MM.1S (cell line): ENCODE measurements at regions not wholly inside any gene's neighbourhood (a gene's known extent, or its start where the extent isn't known, plus 50 kb on each side); places are given as distances from the start of the nearest gene placed in this dataset.

ENCODE experiments used
- DNase-seq: peaks from one replicate; pipeline ENCODE4 v3.0.0-alpha.2; 2015
- H2AFZ ChIP-seq: fragments of 300-600 bp; sonication (generic); 2 replicates; pipeline ENCODE4 v1.6.0; 2016; ENCODE audit warnings: antibody characterized with exemption, low read length
- H3F3A ChIP-seq: fragments of 300-600 bp; sonication (generic); 2 replicates; pipeline ENCODE4 v1.6.1; 2016; ENCODE audit warnings: mild to moderate bottlenecking, antibody characterized with exemption, low read length, moderate library complexity, mixed read lengths; ENCODE audit not compliant: insufficient read depth
- H3K27ac ChIP-seq: fragments of 300-600 bp; sonication (generic); 2 replicates; pipeline ENCODE4 v1.5.1; 2016; ENCODE audit warnings: mild to moderate bottlenecking, low read length
- H3K27me3 ChIP-seq: fragments of 300-600 bp; sonication (generic); replicated peaks from 2 replicates; pipeline ENCODE4 v1.6.0; 2016; ENCODE audit warnings: low read length; ENCODE audit not compliant: insufficient read depth
- H3K36me3 ChIP-seq: fragments of 300-600 bp; sonication (generic); replicated peaks from 2 replicates; pipeline ENCODE4 v1.6.1; 2016; ENCODE audit warnings: mild to moderate bottlenecking, low read length, mixed read lengths; ENCODE audit not compliant: insufficient read depth
- H3K4me1 ChIP-seq: fragments of 300-600 bp; sonication (generic); 2 replicates; pipeline ENCODE4 v1.6.1; 2016; ENCODE audit warnings: low read length, mixed read lengths
- H3K4me2 ChIP-seq: fragments of 300-600 bp; sonication (generic); 2 replicates; pipeline ENCODE4 v1.6.0; 2016; ENCODE audit warnings: low read depth, low read length
- H3K4me3 ChIP-seq: fragments of 300-600 bp; sonication (generic); 2 replicates; pipeline ENCODE4 v1.5.1; 2016; ENCODE audit warnings: low read length, mixed read lengths
- H3K79me2 ChIP-seq: fragments of 300-600 bp; sonication (generic); 2 replicates; pipeline ENCODE4 v1.6.1; 2016; ENCODE audit warnings: mixed run types, low read length, mixed read lengths
- H3K9ac ChIP-seq: fragments of 300-600 bp; sonication (generic); 2 replicates; pipeline ENCODE4 v1.6.1; 2016; ENCODE audit warnings: low read length, mixed read lengths
- H3K9me2 ChIP-seq: fragments of 300-600 bp; sonication (generic); replicated peaks from 2 replicates; pipeline ENCODE4 v1.6.1; 2016; ENCODE audit warnings: mild to moderate bottlenecking, low read length, mixed read lengths; ENCODE audit not compliant: insufficient read depth
- H3K9me3 ChIP-seq: fragments of 300-600 bp; sonication (generic); replicated peaks from 2 replicates; pipeline ENCODE4 v1.6.1; 2016; ENCODE audit warnings: mild to moderate bottlenecking, low read length, mixed read lengths; ENCODE audit not compliant: insufficient read depth
- H4K20me1 ChIP-seq: fragments of 300-600 bp; sonication (generic); 2 replicates; pipeline ENCODE4 v1.6.1; 2016; ENCODE audit warnings: mild to moderate bottlenecking, low read length, moderate library complexity, mixed read lengths; ENCODE audit not compliant: insufficient read depth
- CTCF ChIP-seq: fragments of 300-600 bp; sonication (generic); IDR thresholded peaks from 2 replicates; pipeline ENCODE4 v1.5.1; 2016; ENCODE audit warnings: antibody characterized with exemption, low read length, mixed read lengths
- EZH2 ChIP-seq: fragments of 300-600 bp; sonication (generic); optimal IDR thresholded peaks from 2 replicates; pipeline ENCODE3; 2017; ENCODE audit warnings: low read depth, mild to moderate bottlenecking, antibody characterized with exemption, low read length, mixed read lengths
- EZH2phosphoT487 ChIP-seq: fragments of 300-600 bp; sonication (generic); IDR thresholded peaks from 2 replicates; pipeline ENCODE4 v1.6.1; 2018; ENCODE audit warnings: antibody characterized with exemption, low read length

GRCh38 chr16:77093999-77094398 lies 97.0 kb upstream of the MON1B start:
- Histone ChIP-seq H3K27ac (no peak overlapping the region), H3K79me2 (no peaks in the 10 kb centered on the region), H2AFZ (no peak overlapping the region), H3K36me3 (no peaks in the 10 kb centered on the region), H3F3A (no peaks in the 10 kb centered on the region), H3K27me3 (no peaks in the 10 kb centered on the region), H3K9ac (no peak overlapping the region), H3K4me3 (no peak overlapping the region), H4K20me1 (no peaks in the 10 kb centered on the region), H3K4me2 (no peak overlapping the region), H3K9me2 (no peaks in the 10 kb centered on the region), H3K9me3 (no peaks in the 10 kb centered on the region), H3K4me1 (no peaks in the 10 kb centered on the region)
- no peak for TF ChIP-seq CTCF
- TF ChIP-seq EZH2phosphoT487, result no peak
- TF ChIP-seq EZH2, result no peak
- no peak for DNase-seq

GRCh38 chr16:77111056-77111565 lies 79.9 kb upstream of the MON1B start:
- Histone ChIP-seq H3K27me3 (no peaks in the 10 kb centered on the region), H3K4me1 (no peaks in the 10 kb centered on the region), H3K79me2 (no peaks in the 10 kb centered on the region), H3K36me3 (no peaks in the 10 kb centered on the region), H4K20me1 (no peaks in the 10 kb centered on the region), H3K4me3 (no peak overlapping the region), H3K9me2 (no peaks in the 10 kb centered on the region), H3K9me3 (no peaks in the 10 kb centered on the region), H3K4me2 (no peak overlapping the region), H3F3A (no peaks in the 10 kb centered on the region), H2AFZ (no peak overlapping the region), H3K9ac (no peak overlapping the region), H3K27ac (no peak overlapping the region)
- TF ChIP-seq EZH2phosphoT487, result no peak
- no peak for TF ChIP-seq CTCF
- TF ChIP-seq EZH2, result no peak
- DNase-seq, result no peak

- no peak overlapping the region for H3K4me2 ChIP-seq
- H4K20me1 ChIP-seq, result no peaks in the 10 kb centered on the region
- no peak for TF ChIP-seq EZH2
- no peak for TF ChIP-seq EZH2phosphoT487
- no peak for TF ChIP-seq CTCF
- H3F3A ChIP-seq, result no peaks in the 10 kb centered on the region
- no peaks in the 10 kb centered on the region for H3K79me2 ChIP-seq
- H3K27ac ChIP-seq, result no peak overlapping the region
- no peak overlapping the region for H3K4me3 ChIP-seq
- no peaks in the 10 kb centered on the region for H3K9me3 ChIP-seq
- H3K9me2 ChIP-seq, result no peaks in the 10 kb centered on the region
- H3K9ac ChIP-seq, result no peak overlapping the region
- no peak for DNase-seq
- H3K27me3 ChIP-seq, result no peaks in the 10 kb centered on the region
- no peaks in the 10 kb centered on the region for H3K36me3 ChIP-seq
- no peak overlapping the region for H2AFZ ChIP-seq
- no peaks in the 10 kb centered on the region for H3K4me1 ChIP-seq
Measured at GRCh38 chr16:77112746-77113145, 78.2 kb upstream of the MON1B start.
